GM23338 (cell line): ENCODE measurements at regions not wholly inside any gene's neighbourhood (a gene's known extent, or its start where the extent isn't known, plus 50 kb on each side); places are given as distances from the start of the nearest gene placed in this dataset.

ENCODE experiments used
- ATAC-seq: fragments of 200-7000 bp; cut with Tn5 transposase; 3 replicates; pipeline ENCODE4 v1.9.1; 2020
- DNase-seq: peaks from one replicate; pipeline ENCODE4 v3.0.0-alpha.2; 2015; ENCODE audit warnings: low spot score
- H2AFZ ChIP-seq: fragments of 200-600 bp; sonication (generic); 2 replicates; pipeline ENCODE4 v1.8.0; 2016; ENCODE audit warnings: antibody characterized with exemption, mild to moderate bottlenecking, moderate library complexity
- H3F3A ChIP-seq: fragments of 200-600 bp; sonication (generic); replicated peaks from 2 replicates; pipeline ENCODE4 v1.8.0; 2017; ENCODE audit warnings: antibody characterized with exemption, mixed run types, low read depth
- H3K27ac ChIP-seq: fragments of 200-600 bp; sonication (generic); 2 replicates; pipeline ENCODE4 v1.6.1; 2016; ENCODE audit warnings: low read depth
- H3K27me3 ChIP-seq: fragments of 200-600 bp; sonication (generic); 2 replicates; pipeline ENCODE4 v1.8.0; 2016; ENCODE audit warnings: mild to moderate bottlenecking, mixed run types, moderate library complexity; ENCODE audit not compliant: insufficient read depth
- H3K36me3 ChIP-seq: fragments of 200-600 bp; sonication (generic); 2 replicates; pipeline ENCODE4 v1.8.0; 2016; ENCODE audit warnings: mild to moderate bottlenecking; ENCODE audit not compliant: insufficient read depth
- H3K4me1 ChIP-seq: fragments of 200-600 bp; sonication (generic); 2 replicates; pipeline ENCODE4 v1.8.0; 2016; ENCODE audit warnings: mild to moderate bottlenecking, moderate library complexity; ENCODE audit not compliant: insufficient read depth
- H3K4me2 ChIP-seq: fragments of 200-600 bp; sonication (generic); 2 replicates; pipeline ENCODE4 v1.7.1; 2017; ENCODE audit warnings: mixed run types
- H3K4me3 ChIP-seq: fragments of 200-600 bp; sonication (generic); 2 replicates; pipeline ENCODE4 v1.6.1; 2016; ENCODE audit warnings: mixed run types
- H3K79me2 ChIP-seq: fragments of 200-600 bp; sonication (generic); replicated peaks from 2 replicates; pipeline ENCODE4 v1.8.0; 2017; ENCODE audit warnings: mild to moderate bottlenecking; ENCODE audit not compliant: insufficient read depth
- H3K9me2 ChIP-seq: fragments of 200-600 bp; sonication (generic); 2 replicates; pipeline ENCODE4 v1.8.0; 2017; ENCODE audit not compliant: insufficient read depth
- H4K20me1 ChIP-seq: fragments of 200-600 bp; sonication (generic); replicated peaks from 2 replicates; pipeline ENCODE4 v1.8.0; 2017; ENCODE audit warnings: mild to moderate bottlenecking; ENCODE audit not compliant: insufficient read depth
- H3K27ac Mint-ChIP-seq: 2 replicates; pipeline ENCODE4 v1.8.0; 2020; ENCODE audit warnings: inconsistent platforms, mild to moderate bottlenecking, moderate library complexity, mixed read lengths
- H3K27me3 Mint-ChIP-seq: 3 replicates; pipeline ENCODE4 v1.8.0; 2022; ENCODE audit warnings: low read depth, mild to moderate bottlenecking, moderate library complexity, mixed read lengths, inconsistent platforms; ENCODE audit not compliant: insufficient read depth, poor library complexity
- H3K36me3 Mint-ChIP-seq: 3 replicates; pipeline ENCODE4 v1.8.0; 2021; ENCODE audit warnings: low read depth, mild to moderate bottlenecking, inconsistent platforms, moderate library complexity, mixed read lengths
- H3K4me1 Mint-ChIP-seq: 3 replicates; pipeline ENCODE4 v1.8.0; 2020; ENCODE audit warnings: mild to moderate bottlenecking, inconsistent platforms, mixed read lengths
- H3K4me3 Mint-ChIP-seq: 3 replicates; pipeline ENCODE4 v1.8.0; 2021; ENCODE audit warnings: moderate library complexity, mild to moderate bottlenecking, inconsistent platforms, mixed read lengths
- H3K9me3 Mint-ChIP-seq: 3 replicates; pipeline ENCODE4 v1.8.0; 2020; ENCODE audit warnings: moderate library complexity, mild to moderate bottlenecking, inconsistent platforms, mixed read lengths
- CREB1 ChIP-seq: fragments of 250-450 bp; sonication (Bioruptor Pico); IDR thresholded peaks from 2 replicates; pipeline ENCODE4 v1.5.0; 2020; ENCODE audit warnings: low read depth, mild to moderate bottlenecking, moderate library complexity
- EZH2 ChIP-seq: fragments of 200-600 bp; sonication (generic); IDR thresholded peaks from one replicate; pipeline ENCODE4 v1.8.0; 2017; ENCODE audit warnings: antibody characterized with exemption, mild to moderate bottlenecking, low read depth; ENCODE audit not compliant: unreplicated experiment
- EZH2phosphoT487 ChIP-seq: fragments of 200-600 bp; sonication (generic); IDR thresholded peaks from one replicate; pipeline ENCODE4 v1.8.1; 2018; ENCODE audit warnings: antibody characterized with exemption; ENCODE audit not compliant: unreplicated experiment
- JUNB ChIP-seq: IDR thresholded peaks from one replicate; pipeline ENCODE4 v1.6.1; 2016; ENCODE audit warnings: antibody characterized with exemption; ENCODE audit not compliant: unreplicated experiment
- NANOG ChIP-seq: IDR thresholded peaks from 2 replicates; pipeline ENCODE4 v1.6.1; 2016; ENCODE audit warnings: antibody characterized with exemption, borderline replicate concordance
- POLR2AphosphoS5 ChIP-seq: IDR thresholded peaks from 2 replicates; pipeline ENCODE4 v1.6.1; 2016; ENCODE audit warnings: antibody characterized with exemption, low read depth
- REST ChIP-seq: IDR thresholded peaks from one replicate; pipeline ENCODE4 v1.6.1; 2018; ENCODE audit warnings: antibody characterized with exemption; ENCODE audit not compliant: unreplicated experiment
- STAT1 ChIP-seq: IDR thresholded peaks from one replicate; pipeline ENCODE4 v1.6.1; 2016; ENCODE audit warnings: antibody characterized with exemption; ENCODE audit not compliant: unreplicated experiment
- ZNF114 ChIP-seq: fragments of 250-450 bp; sonication (Bioruptor Pico); IDR thresholded peaks from 2 replicates; pipeline ENCODE4 v1.5.0; 2020; ENCODE audit warnings: mild to moderate bottlenecking, moderate library complexity
- ZNF331 ChIP-seq: fragments of 250-450 bp; sonication (Bioruptor Pico); IDR thresholded peaks from 2 replicates; pipeline ENCODE4 v1.5.0; 2020; ENCODE audit warnings: low read depth, mild to moderate bottlenecking, moderate library complexity
- ZNF462 ChIP-seq: fragments of 250-450 bp; sonication (Bioruptor Pico); IDR thresholded peaks from 2 replicates; pipeline ENCODE4 v1.5.0; 2020; ENCODE audit warnings: mild to moderate bottlenecking, moderate library complexity
- TF ChIP-seq, protein P1 (sequence below): IDR thresholded peaks from 2 replicates; pipeline ENCODE4 v1.6.1; 2016; ENCODE audit warnings: antibody characterized with exemption
- TF ChIP-seq, protein P2 (sequence below), 2 experiments: fragments of 200-600 bp in 1 of 2; sonication (generic) in 1 of 2; conservative IDR thresholded peaks; 2 replicates each; pipeline versions ENCODE4 v1.5.1 to v1.6.1; 2016 to 2017; ENCODE audit warnings: antibody characterized with exemption in 2 of 2, low read depth in 2 of 2, mild to moderate bottlenecking in 2 of 2, moderate library complexity in 1 of 2

DNA sequence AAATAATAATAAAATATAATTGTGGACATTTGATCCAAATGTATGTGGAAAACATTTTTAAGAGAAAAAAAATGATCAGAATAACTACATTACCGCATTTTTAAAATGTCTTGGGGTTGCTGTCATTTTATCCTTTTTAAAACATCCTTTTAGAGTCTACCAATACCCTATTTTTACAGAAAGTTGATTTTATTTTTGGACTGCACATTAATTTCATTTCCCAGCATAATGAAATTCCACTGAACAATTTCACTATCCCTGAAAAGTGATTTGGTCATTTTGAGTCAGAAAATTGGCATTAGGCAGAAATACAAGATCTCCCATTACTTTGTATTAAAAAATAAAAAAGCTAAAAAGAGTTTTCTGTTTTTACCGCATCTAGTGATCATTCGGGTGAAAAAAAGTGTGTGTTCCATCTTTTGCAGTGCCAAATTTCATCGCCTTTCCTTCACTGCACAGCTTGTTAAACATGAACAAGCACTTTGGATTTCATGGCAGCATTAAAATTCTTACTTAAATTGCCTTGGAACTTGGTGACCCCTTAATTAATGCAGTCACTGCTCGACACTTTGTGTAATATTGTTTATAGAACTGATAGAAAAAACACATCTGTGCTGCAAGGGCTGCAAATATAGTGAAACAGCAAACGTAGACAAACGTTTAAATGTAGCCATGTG lies 611.7 kb downstream of the TSN start:
- Histone ChIP-seq H3K27me3 (no peaks in the 10 kb centered on the region), H3F3A (no peaks in the 10 kb centered on the region), H4K20me1 (peaks cover 3% of the 10 kb centered on the region; the same call in 1 of the 2 replicates), H3K4me1 (no peaks in the 10 kb centered on the region), H2AFZ (no peak overlapping the region), H3K27ac (no peak overlapping the region), H3K4me3 (no peak overlapping the region), H3K79me2 (no peaks in the 10 kb centered on the region), H3K9me2 (peaks cover 11% of the 10 kb centered on the region; the same call in 1 of the 2 replicates), H3K36me3 (no peaks in the 10 kb centered on the region), H3K4me2 (no peak overlapping the region)
- Mint-ChIP-seq H3K27ac (no peak overlapping the region), H3K27me3 (no peaks in the 10 kb centered on the region), H3K4me1 (no peaks in the 10 kb centered on the region), H3K36me3 (no peaks in the 10 kb centered on the region), H3K9me3 (0 out of 3 replicates have a peak, but pooled peaks cover 4% of the 10 kb centered on the region), H3K4me3 (no peak overlapping the region)
- ATAC-seq = no peak
- no peak for DNase-seq
- TF ChIP-seq, protein P1, sequence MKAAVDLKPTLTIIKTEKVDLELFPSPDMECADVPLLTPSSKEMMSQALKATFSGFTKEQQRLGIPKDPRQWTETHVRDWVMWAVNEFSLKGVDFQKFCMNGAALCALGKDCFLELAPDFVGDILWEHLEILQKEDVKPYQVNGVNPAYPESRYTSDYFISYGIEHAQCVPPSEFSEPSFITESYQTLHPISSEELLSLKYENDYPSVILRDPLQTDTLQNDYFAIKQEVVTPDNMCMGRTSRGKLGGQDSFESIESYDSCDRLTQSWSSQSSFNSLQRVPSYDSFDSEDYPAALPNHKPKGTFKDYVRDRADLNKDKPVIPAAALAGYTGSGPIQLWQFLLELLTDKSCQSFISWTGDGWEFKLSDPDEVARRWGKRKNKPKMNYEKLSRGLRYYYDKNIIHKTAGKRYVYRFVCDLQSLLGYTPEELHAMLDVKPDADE = no peak
- TF ChIP-seq JUNB (no peak), POLR2AphosphoS5 (no peak), ZNF462 (CRISPR knock-in tag) (no peak), ZNF114 (CRISPR knock-in tag) (no peak), EZH2 (no peak), STAT1 (no peak), CREB1 (no peak), REST (no peak), EZH2phosphoT487 (no peak), ZNF331 (CRISPR knock-in tag) (no peak), NANOG (no peak)
- TF ChIP-seq, protein P2, sequence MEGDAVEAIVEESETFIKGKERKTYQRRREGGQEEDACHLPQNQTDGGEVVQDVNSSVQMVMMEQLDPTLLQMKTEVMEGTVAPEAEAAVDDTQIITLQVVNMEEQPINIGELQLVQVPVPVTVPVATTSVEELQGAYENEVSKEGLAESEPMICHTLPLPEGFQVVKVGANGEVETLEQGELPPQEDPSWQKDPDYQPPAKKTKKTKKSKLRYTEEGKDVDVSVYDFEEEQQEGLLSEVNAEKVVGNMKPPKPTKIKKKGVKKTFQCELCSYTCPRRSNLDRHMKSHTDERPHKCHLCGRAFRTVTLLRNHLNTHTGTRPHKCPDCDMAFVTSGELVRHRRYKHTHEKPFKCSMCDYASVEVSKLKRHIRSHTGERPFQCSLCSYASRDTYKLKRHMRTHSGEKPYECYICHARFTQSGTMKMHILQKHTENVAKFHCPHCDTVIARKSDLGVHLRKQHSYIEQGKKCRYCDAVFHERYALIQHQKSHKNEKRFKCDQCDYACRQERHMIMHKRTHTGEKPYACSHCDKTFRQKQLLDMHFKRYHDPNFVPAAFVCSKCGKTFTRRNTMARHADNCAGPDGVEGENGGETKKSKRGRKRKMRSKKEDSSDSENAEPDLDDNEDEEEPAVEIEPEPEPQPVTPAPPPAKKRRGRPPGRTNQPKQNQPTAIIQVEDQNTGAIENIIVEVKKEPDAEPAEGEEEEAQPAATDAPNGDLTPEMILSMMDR (conservative IDR thresholded peaks at IDR 0.05; ENCODE audit: low read depth in 2 of 2) = no peak
